ENCODE measurements at regions not wholly inside any gene's neighbourhood (a gene's known extent, or its start where the extent isn't known, plus 50 kb on each side); places are given as distances from the start of the nearest gene placed in this dataset.

DNA sequence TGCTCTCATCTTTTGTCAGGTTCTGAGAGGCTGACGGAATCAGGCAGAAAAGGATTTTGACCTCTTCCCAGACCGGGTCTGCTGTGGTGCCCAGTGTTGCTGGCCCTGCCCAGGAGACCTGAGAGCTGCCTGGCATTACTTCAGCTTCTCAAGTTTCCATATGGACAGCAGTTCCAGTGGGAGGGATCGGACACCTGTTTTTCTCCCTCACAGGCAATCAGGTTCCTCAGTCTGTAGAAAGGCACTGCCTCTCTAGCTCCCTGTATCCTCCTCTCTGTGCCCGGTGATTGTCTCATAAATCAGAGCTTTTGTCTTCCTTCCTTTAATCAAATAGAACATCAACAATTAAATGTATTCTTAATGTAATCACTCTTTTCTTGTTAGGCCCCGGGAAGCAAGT lies 198.7 kb downstream of the SEMA6A start:
- Histone ChIP-seq H3K9me3 (ENCODE audit: control insufficient read depth, insufficient read depth, low read depth, low read length) (no peaks in the 10 kb centered on the region), H3K36me3 (ENCODE audit: control insufficient read depth, insufficient read depth, low read length) (no peaks in the 10 kb centered on the region), H3K4me3 (replicated peaks in 1 of 4; ENCODE audit: control extremely low read depth in 1 of 4, insufficient read depth in 1 of 4, low read depth in 3 of 4, low read length in 4 of 4) (no peak overlapping the region), H2AFZ (ENCODE audit: low read length) (no peak overlapping the region), H3K79me2 (ENCODE audit: control insufficient read depth, insufficient read depth, low read length) (no peaks in the 10 kb centered on the region), H3K4me1 (ENCODE audit: control insufficient read depth, extremely low read depth, insufficient read depth, low read length) (no peaks in the 10 kb centered on the region), H3K4me2 (ENCODE audit: extremely low read depth, insufficient read depth, low read length) (no peak overlapping the region), H3K27me3 (ENCODE audit: control insufficient read depth, insufficient read depth, low read length) (no peaks in the 10 kb centered on the region), H4K20me1 (ENCODE audit: control insufficient read depth, extremely low read depth, insufficient read depth, low read length) (no peaks in the 10 kb centered on the region), H3K9ac (ENCODE audit: insufficient read depth, low read length) (no peak overlapping the region), H3K27ac (ENCODE audit: insufficient read depth, low read length) (no peak overlapping the region)
- no peak for TF ChIP-seq EZH2 (IDR thresholded peaks at IDR 0.05; ENCODE audit: low read length, missing control alignments)
- TF ChIP-seq, protein P1, sequence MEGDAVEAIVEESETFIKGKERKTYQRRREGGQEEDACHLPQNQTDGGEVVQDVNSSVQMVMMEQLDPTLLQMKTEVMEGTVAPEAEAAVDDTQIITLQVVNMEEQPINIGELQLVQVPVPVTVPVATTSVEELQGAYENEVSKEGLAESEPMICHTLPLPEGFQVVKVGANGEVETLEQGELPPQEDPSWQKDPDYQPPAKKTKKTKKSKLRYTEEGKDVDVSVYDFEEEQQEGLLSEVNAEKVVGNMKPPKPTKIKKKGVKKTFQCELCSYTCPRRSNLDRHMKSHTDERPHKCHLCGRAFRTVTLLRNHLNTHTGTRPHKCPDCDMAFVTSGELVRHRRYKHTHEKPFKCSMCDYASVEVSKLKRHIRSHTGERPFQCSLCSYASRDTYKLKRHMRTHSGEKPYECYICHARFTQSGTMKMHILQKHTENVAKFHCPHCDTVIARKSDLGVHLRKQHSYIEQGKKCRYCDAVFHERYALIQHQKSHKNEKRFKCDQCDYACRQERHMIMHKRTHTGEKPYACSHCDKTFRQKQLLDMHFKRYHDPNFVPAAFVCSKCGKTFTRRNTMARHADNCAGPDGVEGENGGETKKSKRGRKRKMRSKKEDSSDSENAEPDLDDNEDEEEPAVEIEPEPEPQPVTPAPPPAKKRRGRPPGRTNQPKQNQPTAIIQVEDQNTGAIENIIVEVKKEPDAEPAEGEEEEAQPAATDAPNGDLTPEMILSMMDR (conservative IDR thresholded peaks at IDR 0.05 in 1 of 2, IDR thresholded peaks at IDR 0.05 in 1 of 2; ENCODE audit: low read depth in 1 of 2, low read length in 2 of 2), result no peak
- DNase-seq (ENCODE audit: low read depth in 2 of 2), result no peak

- no peak overlapping the region for H3K9ac ChIP-seq (ENCODE audit: insufficient read depth, low read length)
- no peak for DNase-seq (ENCODE audit: low read depth in 2 of 2)
- TF ChIP-seq EZH2 (IDR thresholded peaks at IDR 0.05; ENCODE audit: low read length, missing control alignments), result no peak
- TF ChIP-seq, protein P1 (conservative IDR thresholded peaks at IDR 0.05 in 1 of 2, IDR thresholded peaks at IDR 0.05 in 1 of 2; ENCODE audit: low read depth in 1 of 2, low read length in 2 of 2), result no peak
- no peak overlapping the region for H3K27ac ChIP-seq (ENCODE audit: insufficient read depth, low read length)
- no peaks in the 10 kb centered on the region for H3K4me1 ChIP-seq (ENCODE audit: control insufficient read depth, extremely low read depth, insufficient read depth, low read length)
- H2AFZ ChIP-seq (ENCODE audit: low read length), result no peak overlapping the region
- H3K9me3 ChIP-seq (ENCODE audit: control insufficient read depth, insufficient read depth, low read depth, low read length), result no peaks in the 10 kb centered on the region
- H3K27me3 ChIP-seq (ENCODE audit: control insufficient read depth, insufficient read depth, low read length), result no peaks in the 10 kb centered on the region
- H4K20me1 ChIP-seq (ENCODE audit: control insufficient read depth, extremely low read depth, insufficient read depth, low read length), result no peaks in the 10 kb centered on the region
- H3K4me3 ChIP-seq (replicated peaks in 1 of 4; ENCODE audit: control extremely low read depth in 1 of 4, insufficient read depth in 1 of 4, low read depth in 3 of 4, low read length in 4 of 4), result no peak overlapping the region
- no peak overlapping the region for H3K4me2 ChIP-seq (ENCODE audit: extremely low read depth, insufficient read depth, low read length)
- H3K79me2 ChIP-seq (ENCODE audit: control insufficient read depth, insufficient read depth, low read length), result no peaks in the 10 kb centered on the region
- no peaks in the 10 kb centered on the region for H3K36me3 ChIP-seq (ENCODE audit: control insufficient read depth, insufficient read depth, low read length)
Observed at GRCh38 chr5:116374434-116374852, 200.2 kb downstream of the SEMA6A start.

DNA sequence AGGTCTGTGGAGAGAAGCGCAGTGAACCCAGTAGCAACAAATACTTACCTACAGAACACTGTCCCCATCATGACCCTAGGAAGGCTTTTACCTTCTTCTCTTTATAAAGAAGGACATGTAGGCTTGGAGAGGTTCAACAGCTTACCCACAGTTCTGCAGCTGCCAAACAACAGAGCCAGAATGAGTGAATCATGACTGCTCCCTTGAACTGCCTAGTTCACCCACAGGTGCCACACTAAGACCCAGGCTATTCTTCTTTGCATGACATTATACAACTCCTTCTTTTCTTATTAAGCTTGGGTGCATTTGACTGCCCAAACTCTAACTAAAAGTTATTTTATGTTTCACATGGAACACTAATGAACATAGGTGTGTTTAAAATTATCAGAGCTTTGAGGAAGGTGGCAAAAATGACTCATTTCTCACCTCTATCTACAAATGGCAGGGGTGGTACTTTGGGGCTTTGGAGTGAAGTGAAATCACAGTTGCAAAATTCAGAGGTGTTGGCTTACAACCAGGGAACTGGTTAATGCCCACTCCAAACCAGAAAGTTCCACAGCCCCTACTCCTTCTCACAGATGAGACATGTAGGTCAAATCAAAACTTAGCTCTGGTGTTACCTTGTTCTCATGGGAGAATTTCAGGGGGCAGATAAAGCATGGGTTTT lies 201.6 kb downstream of the SEMA6A start:
- Histone ChIP-seq H3K9ac (ENCODE audit: insufficient read depth, low read length) (no peak overlapping the region), H3K36me3 (ENCODE audit: control insufficient read depth, insufficient read depth, low read length) (no peaks in the 10 kb centered on the region), H3K4me1 (ENCODE audit: control insufficient read depth, extremely low read depth, insufficient read depth, low read length) (no peaks in the 10 kb centered on the region), H4K20me1 (ENCODE audit: control insufficient read depth, extremely low read depth, insufficient read depth, low read length) (no peaks in the 10 kb centered on the region), H3K27me3 (ENCODE audit: control insufficient read depth, insufficient read depth, low read length) (no peaks in the 10 kb centered on the region), H3K9me3 (ENCODE audit: control insufficient read depth, insufficient read depth, low read depth, low read length) (no peaks in the 10 kb centered on the region), H3K27ac (ENCODE audit: insufficient read depth, low read length) (no peak overlapping the region), H2AFZ (ENCODE audit: low read length) (no peak overlapping the region), H3K79me2 (ENCODE audit: control insufficient read depth, insufficient read depth, low read length) (no peaks in the 10 kb centered on the region), H3K4me2 (ENCODE audit: extremely low read depth, insufficient read depth, low read length) (no peak overlapping the region), H3K4me3 (replicated peaks in 1 of 4; ENCODE audit: control extremely low read depth in 1 of 4, insufficient read depth in 1 of 4, low read depth in 3 of 4, low read length in 4 of 4) (no peak overlapping the region)
- TF ChIP-seq, protein P1 (conservative IDR thresholded peaks at IDR 0.05 in 1 of 2, IDR thresholded peaks at IDR 0.05 in 1 of 2; ENCODE audit: low read depth in 1 of 2, low read length in 2 of 2), result no peak
- no peak for TF ChIP-seq EZH2 (IDR thresholded peaks at IDR 0.05; ENCODE audit: low read length, missing control alignments)
- DNase-seq (ENCODE audit: low read depth in 2 of 2), result no peak

Measured in fibroblast of lung (primary cell).